PC-3 (cell line): ENCODE measurements at regions not wholly inside any gene's neighbourhood (a gene's known extent, or its start where the extent isn't known, plus 50 kb on each side); places are given as distances from the start of the nearest gene placed in this dataset.

Experiments used
- CTCF ChIP-seq: fragments of 300-600 bp; sonication (generic); conservative IDR thresholded peaks from 2 replicates; pipeline ENCODE4 v1.5.1; 2017; ENCODE audit warnings: antibody characterized with exemption, low read depth, mild to moderate bottlenecking, low read length
- EZH2phosphoT487 ChIP-seq: fragments of 300-600 bp; sonication (generic); IDR thresholded peaks from 2 replicates; pipeline ENCODE4 v1.6.1; 2018; ENCODE audit warnings: mild to moderate bottlenecking, antibody characterized with exemption, low read length, borderline replicate concordance

- TF ChIP-seq CTCF (no peak), EZH2phosphoT487 (no peak)
Observed at GRCh38 chr13:74726206-74726605, 592.0 kb upstream of the KLF12 start.
